ENCODE measurements at regions not wholly inside any gene's neighbourhood (a gene's known extent, or its start where the extent isn't known, plus 50 kb on each side); places are given as distances from the start of the nearest gene placed in this dataset.

GRCh38 chr7:17132726-17133125 is 165.7 kb upstream of the AHR start:
- no peak for TF ChIP-seq CTCF (IDR thresholded peaks at IDR 0.05)
- Histone ChIP-seq H3K4me1 (no peaks in the 10 kb centered on the region), H3K27ac (no peak overlapping the region), H3K4me3 (no peak overlapping the region), H3K9me3 (no peaks in the 10 kb centered on the region), H3K27me3 (no peaks in the 10 kb centered on the region), H3K36me3 (no peaks in the 10 kb centered on the region)
- no peak for ATAC-seq
- no peak for DNase-seq
- intact Hi-C loops (cut with DNase I), result no loop called here

GRCh38 chr7:17133977-17134376 is 164.5 kb upstream of the AHR start:
- H3K4me3 ChIP-seq, result no peak overlapping the region

GRCh38 chr7:17134786-17135185 is 163.7 kb upstream of the AHR start:
- ATAC-seq, result no peak
- intact Hi-C loops (cut with DNase I), result no loop called here
- no peak for TF ChIP-seq CTCF (IDR thresholded peaks at IDR 0.05)
- no peak for DNase-seq
- H3K27me3 ChIP-seq, result no peaks in the 10 kb centered on the region
- no peaks in the 10 kb centered on the region for H3K36me3 ChIP-seq
- H3K4me3 ChIP-seq, result no peak overlapping the region
- no peak overlapping the region for H3K27ac ChIP-seq
- no peaks in the 10 kb centered on the region for H3K4me1 ChIP-seq
- no peaks in the 10 kb centered on the region for H3K9me3 ChIP-seq

More at GRCh38 chr7:17133977-17134376, 164.5 kb upstream of the AHR start:
- ATAC-seq, result no peak
- no peaks in the 10 kb centered on the region for H3K9me3 ChIP-seq
- intact Hi-C loops (cut with DNase I), result no loop called here
- DNase-seq, result no peak
- H3K27me3 ChIP-seq, result no peaks in the 10 kb centered on the region
- TF ChIP-seq CTCF (IDR thresholded peaks at IDR 0.05), result no peak
- H3K27ac ChIP-seq, result no peak overlapping the region
- no peaks in the 10 kb centered on the region for H3K36me3 ChIP-seq
- no peaks in the 10 kb centered on the region for H3K4me1 ChIP-seq

GRCh38 chr7:17136126-17136525 is 162.3 kb upstream of the AHR start:
- no peak for DNase-seq
- no peaks in the 10 kb centered on the region for H3K27me3 ChIP-seq
- H3K27ac ChIP-seq, result no peak overlapping the region
- H3K4me3 ChIP-seq, result no peak overlapping the region
- ATAC-seq, result no peak
- no peaks in the 10 kb centered on the region for H3K9me3 ChIP-seq
- intact Hi-C loops (cut with DNase I), result no loop called here
- no peaks in the 10 kb centered on the region for H3K4me1 ChIP-seq
- TF ChIP-seq CTCF (IDR thresholded peaks at IDR 0.05), result no peak
- no peaks in the 10 kb centered on the region for H3K36me3 ChIP-seq

- Histone ChIP-seq H3K4me1 (peaks cover 15% of the 10 kb centered on the region), H3K27me3 (no peaks in the 10 kb centered on the region), H3K9me3 (no peaks in the 10 kb centered on the region), H3K36me3 (no peaks in the 10 kb centered on the region), H3K4me3 (no peak overlapping the region), H3K27ac (peak overlapping the region; percentile 40)
- DNase-seq (no peak), ATAC-seq (no peak)
- intact Hi-C loops (cut with DNase I), result no loop called here
- TF ChIP-seq CTCF (IDR thresholded peaks at IDR 0.05), result no peak
Measured at GRCh38 chr7:17139081-17139480, 159.4 kb upstream of the AHR start.

- DNase-seq (no peak), ATAC-seq (no peak)
- no peaks in the 10 kb centered on the region for H3K27me3 ChIP-seq
- H3K4me1 ChIP-seq, result peaks cover 16% of the 10 kb centered on the region
- no peak overlapping the region for H3K27ac ChIP-seq
- TF ChIP-seq CTCF (IDR thresholded peaks at IDR 0.05), result no peak
- H3K36me3 ChIP-seq, result no peaks in the 10 kb centered on the region
- H3K4me3 ChIP-seq, result no peak overlapping the region
- no peaks in the 10 kb centered on the region for H3K9me3 ChIP-seq
- intact Hi-C loops (cut with DNase I), result no loop called here
Measured at GRCh38 chr7:17140406-17140805, 158.0 kb upstream of the AHR start.
